Kidney epithelial cell (primary cell): ENCODE measurements at regions not wholly inside any gene's neighbourhood (a gene's known extent, or its start where the extent isn't known, plus 50 kb on each side); places are given as distances from the start of the nearest gene placed in this dataset.
A peak's percentile ranks its signal among the peaks of the same experiment; 100 is the strongest.

Experiments
- DNase-seq: peaks from one replicate; pipeline ENCODE4 v3.0.0-alpha.2; 2010; ENCODE audit warnings: low read depth
- H3K27me3 ChIP-seq: 2 replicates; pipeline ENCODE4 v1.6.0; 2011; ENCODE audit warnings: low read length; ENCODE audit not compliant: control insufficient read depth, insufficient read depth
- H3K36me3 ChIP-seq: 2 replicates; pipeline ENCODE4 v1.5.1; 2011; ENCODE audit warnings: low read length; ENCODE audit not compliant: control insufficient read depth, insufficient read depth
- H3K4me3 ChIP-seq: 2 replicates; pipeline ENCODE4 v1.5.1; 2011; ENCODE audit warnings: low read depth, mild to moderate bottlenecking, control low read depth, low read length
- TF ChIP-seq, protein P1 (sequence below): IDR thresholded peaks from 2 replicates; pipeline ENCODE4 v1.5.1; 2011; ENCODE audit warnings: mild to moderate bottlenecking, moderate library complexity, low read length, control low read depth, inconsistent platforms; ENCODE audit not compliant: insufficient read depth, poor library complexity, severe bottlenecking

- H3K4me3 ChIP-seq, result no peak overlapping the region
- TF ChIP-seq, protein P1, sequence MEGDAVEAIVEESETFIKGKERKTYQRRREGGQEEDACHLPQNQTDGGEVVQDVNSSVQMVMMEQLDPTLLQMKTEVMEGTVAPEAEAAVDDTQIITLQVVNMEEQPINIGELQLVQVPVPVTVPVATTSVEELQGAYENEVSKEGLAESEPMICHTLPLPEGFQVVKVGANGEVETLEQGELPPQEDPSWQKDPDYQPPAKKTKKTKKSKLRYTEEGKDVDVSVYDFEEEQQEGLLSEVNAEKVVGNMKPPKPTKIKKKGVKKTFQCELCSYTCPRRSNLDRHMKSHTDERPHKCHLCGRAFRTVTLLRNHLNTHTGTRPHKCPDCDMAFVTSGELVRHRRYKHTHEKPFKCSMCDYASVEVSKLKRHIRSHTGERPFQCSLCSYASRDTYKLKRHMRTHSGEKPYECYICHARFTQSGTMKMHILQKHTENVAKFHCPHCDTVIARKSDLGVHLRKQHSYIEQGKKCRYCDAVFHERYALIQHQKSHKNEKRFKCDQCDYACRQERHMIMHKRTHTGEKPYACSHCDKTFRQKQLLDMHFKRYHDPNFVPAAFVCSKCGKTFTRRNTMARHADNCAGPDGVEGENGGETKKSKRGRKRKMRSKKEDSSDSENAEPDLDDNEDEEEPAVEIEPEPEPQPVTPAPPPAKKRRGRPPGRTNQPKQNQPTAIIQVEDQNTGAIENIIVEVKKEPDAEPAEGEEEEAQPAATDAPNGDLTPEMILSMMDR, result peak; percentile 23
- H3K36me3 ChIP-seq, result no peaks in the 10 kb centered on the region
- no peak for DNase-seq
- H3K27me3 ChIP-seq, result no peaks in the 10 kb centered on the region
These were observed 1067.9 kb upstream of the EEF2KMT start for GRCh38 chr16:6165330-6165979.

- no peak for DNase-seq
- TF ChIP-seq, protein P1, result no peak
- H3K4me3 ChIP-seq, result no peak overlapping the region
- H3K27me3 ChIP-seq, result no peaks in the 10 kb centered on the region
- no peaks in the 10 kb centered on the region for H3K36me3 ChIP-seq
These were observed 1063.3 kb upstream of the EEF2KMT start for GRCh38 chr16:6160871-6161270.

GRCh38 chr16:6160303-6160702, 1062.7 kb upstream of the EEF2KMT start:
- TF ChIP-seq, protein P1, result no peak
- Histone ChIP-seq H3K27me3 (no peaks in the 10 kb centered on the region), H3K4me3 (no peak overlapping the region), H3K36me3 (no peaks in the 10 kb centered on the region)
- DNase-seq, result no peak

GRCh38 chr16:6157806-6158205, 1060.2 kb upstream of the EEF2KMT start:
- no peak for DNase-seq
- no peaks in the 10 kb centered on the region for H3K27me3 ChIP-seq
- TF ChIP-seq, protein P1, result no peak
- H3K36me3 ChIP-seq, result no peaks in the 10 kb centered on the region
- no peak overlapping the region for H3K4me3 ChIP-seq

- H3K36me3 ChIP-seq, result no peaks in the 10 kb centered on the region
- no peak overlapping the region for H3K4me3 ChIP-seq
- no peaks in the 10 kb centered on the region for H3K27me3 ChIP-seq
- DNase-seq, result no peak
- TF ChIP-seq, protein P1, result no peak
These were observed 1057.7 kb upstream of the EEF2KMT start for GRCh38 chr16:6155271-6155670.

DNA sequence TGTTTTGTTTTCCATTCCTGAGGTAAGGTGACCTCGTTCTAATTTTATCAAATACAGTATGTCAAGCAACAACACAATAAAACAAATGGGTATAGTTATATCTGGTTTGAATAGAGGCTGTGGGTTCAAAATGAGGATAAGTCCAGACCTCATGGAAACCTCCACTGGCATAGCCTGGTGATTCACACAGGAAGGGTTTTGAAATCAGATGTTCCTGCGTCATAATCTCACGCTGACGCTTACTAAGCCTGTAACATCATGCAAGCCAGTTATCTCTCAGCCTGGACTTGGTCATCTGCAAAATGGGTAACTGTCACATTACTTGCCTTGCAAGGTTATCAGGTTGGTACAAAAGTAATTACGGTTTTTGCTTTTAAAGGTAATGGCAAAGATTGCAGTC, 1056.3 kb upstream of the EEF2KMT start:
- Histone ChIP-seq H3K36me3 (no peaks in the 10 kb centered on the region), H3K4me3 (no peak overlapping the region), H3K27me3 (no peaks in the 10 kb centered on the region)
- TF ChIP-seq, protein P1, result no peak
- DNase-seq, result no peak
